ENCODE measurements at regions not wholly inside any gene's neighbourhood (a gene's known extent, or its start where the extent isn't known, plus 50 kb on each side); places are given as distances from the start of the nearest gene placed in this dataset.
A peak's percentile ranks its signal among the peaks of the same experiment; 100 is the strongest.
"Not testable (repeated sequence)": the region's sequence is repeated elsewhere in the genome, so short reads cannot be mapped to it uniquely, and the experiment has no call there.

DNA sequence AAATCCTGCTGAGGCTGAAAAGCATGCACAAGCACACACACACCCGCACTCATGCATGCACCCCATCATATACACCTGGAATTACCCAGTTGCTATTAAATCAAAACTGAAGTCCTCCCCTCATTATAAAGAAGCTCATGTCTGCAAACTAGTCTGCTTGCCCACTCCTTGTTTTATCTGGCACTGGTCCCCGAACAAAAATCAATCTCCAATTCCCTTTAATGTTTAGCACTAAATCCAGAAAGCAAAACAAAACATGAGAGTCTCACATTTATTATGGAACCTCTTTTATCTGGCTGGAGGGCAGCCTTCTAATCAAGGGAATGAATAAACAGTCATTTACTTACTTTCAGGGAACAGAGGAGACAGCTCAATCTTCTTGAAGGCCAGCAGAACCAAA, 1093.4 kb upstream of the FLRT2 start:
- DNase-seq = no peak

- DNase-seq = no peak
Measured at GRCh38 chr14:84442521-84442920, 1087.4 kb upstream of the FLRT2 start.

DNA sequence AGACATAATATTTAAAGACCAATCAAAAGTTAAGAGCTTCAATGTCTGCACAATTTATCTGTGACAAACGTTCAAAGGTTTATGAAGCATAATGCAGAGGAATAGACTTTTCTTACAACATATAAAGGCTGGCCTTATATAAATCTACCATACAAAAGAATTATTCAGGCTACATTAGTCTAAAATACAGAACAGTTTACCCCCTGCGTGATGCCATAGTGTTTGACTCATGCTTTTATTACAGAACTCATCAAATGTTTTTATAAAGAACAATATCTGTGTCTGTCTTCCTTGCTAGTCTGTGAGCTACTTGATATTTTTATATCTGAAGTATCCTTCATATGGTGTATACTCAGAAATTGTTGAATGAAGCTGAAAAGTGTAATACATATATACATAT, 1084.5 kb upstream of the FLRT2 start:
- no peak for DNase-seq

DNA sequence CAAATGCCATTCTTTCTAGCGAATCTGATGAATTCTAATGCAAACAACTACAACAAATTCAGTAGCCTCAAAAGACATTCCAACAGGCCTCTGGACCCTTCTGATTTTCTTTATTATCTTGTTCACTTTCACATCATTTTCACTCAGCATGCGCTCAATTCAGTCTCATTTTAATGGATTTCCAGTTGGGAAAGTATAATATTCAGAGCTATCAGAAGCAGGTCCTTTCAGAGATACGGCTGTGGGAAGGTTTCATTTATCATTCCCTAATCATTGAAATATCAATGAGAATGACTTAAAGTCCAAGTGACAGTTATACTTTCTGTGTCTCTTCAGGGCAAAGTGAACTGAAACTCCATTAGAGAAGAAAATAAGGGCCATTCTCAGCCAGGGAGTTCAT, 1083.7 kb upstream of the FLRT2 start:
- DNase-seq = no peak

DNA sequence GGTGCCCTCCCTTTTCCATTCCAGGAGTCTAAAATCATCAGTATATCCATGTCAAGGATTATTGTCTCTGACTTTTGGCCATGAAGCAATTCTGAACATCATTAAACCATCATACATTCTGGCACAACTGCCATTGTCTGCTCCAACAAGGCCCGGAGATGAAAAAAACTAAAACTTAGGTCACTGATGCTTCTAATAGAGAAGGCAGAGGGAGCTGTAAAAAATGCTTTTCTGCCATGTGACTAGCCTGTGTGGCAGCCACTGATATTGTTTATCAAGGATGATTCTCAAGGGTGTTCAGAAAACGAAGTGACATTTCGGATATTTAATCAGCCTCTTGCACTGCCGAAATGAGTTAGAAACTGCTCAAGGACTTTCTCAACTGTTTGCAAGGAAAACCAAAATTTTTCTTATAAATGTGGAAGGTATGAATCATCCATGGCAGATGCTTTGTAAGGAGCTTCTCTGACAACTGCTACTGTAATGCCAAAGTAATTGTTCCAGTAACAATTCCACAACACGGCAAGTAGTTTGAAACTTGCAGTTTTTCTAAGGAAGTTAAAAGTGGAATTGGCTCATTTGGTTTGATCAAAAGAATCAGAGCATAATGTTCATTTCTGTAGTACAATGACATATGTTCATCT, 1076.5 kb upstream of the FLRT2 start:
- no peak for DNase-seq

- DNase-seq = no peak
Measured at GRCh38 chr14:84454114-84454513, 1075.8 kb upstream of the FLRT2 start.

GRCh38 chr14:84456946-84457345, 1073.0 kb upstream of the FLRT2 start:
- no peak for DNase-seq

DNA sequence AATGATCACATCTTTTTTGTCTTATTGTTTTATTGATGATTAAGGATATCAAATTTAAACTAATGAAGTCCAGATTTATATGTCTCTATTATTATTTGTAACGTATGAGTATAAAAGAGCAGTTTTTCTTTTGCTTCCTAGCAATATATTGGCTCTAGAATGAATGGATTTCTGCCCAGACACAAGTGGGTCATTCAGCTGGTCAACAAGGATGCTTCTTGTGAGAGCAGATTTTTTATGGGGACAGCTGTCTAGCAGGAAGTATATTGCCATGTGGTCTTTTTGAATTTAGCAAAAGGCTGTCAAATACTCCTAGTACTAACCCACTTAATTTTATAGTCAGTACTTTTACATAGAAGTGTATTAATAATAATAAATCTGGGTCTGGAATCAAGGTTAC, 1071.1 kb upstream of the FLRT2 start:
- no peak for DNase-seq

DNA sequence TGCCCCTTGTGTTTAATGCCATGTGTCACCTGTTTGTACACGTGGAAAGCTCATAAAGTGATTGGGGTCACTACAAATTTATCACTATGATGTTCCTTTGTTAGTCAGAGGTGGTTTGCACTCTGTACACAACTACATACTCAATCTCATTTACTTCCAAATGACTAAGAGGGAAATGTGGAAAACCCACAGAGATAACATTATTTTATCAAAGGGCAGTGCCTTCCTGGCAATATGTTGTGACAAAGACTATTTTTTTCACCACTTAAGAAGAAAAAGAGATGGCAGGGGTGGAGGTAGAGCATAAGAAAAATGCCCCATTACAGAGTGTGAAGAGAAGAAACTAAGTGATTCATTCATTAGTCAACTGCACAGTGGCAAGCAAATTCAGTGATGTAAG, 1064.1 kb upstream of the FLRT2 start:
- peak in 1 of 2 experiments; percentile 21 for DNase-seq

DNA sequence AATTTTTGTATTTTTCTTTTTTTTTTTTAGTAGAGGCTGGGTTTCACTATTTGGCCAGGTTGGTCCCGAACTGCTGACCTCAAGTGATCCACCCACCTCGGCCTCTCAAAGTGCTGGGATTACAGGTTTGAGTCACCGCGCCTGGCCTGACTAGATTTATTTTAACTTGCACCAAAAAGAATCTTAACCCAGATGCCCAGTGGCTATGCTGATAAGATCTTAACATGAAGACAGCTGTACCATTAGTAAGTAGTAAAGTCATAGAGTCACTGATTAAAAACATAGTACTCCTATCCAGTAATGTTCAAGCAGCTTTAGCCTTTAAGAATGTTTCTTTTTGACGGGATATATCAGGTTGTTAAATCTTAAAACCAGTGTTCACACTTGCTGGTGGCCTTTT, 1061.8 kb upstream of the FLRT2 start:
- DNase-seq = no peak

GRCh38 chr14:84477996-84478395, 1051.9 kb upstream of the FLRT2 start:
- DNase-seq = no peak

DNA sequence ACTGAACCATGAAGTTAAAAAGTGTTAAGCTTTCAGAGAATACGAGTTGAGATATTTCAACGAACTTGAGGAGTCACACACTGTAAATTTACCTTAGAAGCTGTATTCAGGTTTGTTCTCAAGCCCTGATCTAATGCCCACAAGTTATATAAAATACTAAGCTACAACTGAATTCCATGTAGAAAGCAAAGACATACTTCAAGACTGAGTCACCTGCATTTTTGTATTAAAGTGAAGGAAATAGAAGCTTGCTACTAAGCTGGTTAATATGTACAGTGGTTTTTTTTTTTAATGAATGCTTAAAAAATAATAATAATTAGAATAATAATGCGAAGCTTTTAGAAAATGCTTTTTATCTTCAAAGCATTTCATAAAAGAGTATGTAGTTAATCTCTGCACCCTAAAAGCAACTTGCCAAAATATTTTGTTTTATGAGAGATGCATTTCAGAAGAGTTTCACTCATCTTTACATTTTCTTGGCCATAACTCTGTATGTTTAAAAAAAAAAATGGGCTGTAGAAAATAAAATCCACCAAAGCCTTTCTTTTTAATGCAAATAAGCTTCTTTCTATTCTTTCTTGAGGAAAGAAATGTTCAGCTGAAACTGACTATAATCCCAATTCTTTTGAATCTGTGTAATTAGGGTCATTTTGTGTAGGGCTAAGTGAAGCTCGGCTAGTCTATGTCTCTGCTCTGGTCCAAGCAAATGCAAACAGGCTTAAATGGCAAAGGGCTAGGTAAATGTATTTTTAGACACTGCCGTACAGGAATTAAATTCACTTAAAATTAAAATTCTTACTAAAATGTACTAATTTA, 1047.5 kb upstream of the FLRT2 start:
- DNase-seq = peak in 1 of 2 experiments; percentile 46

GRCh38 chr14:84483072-84483420, 1046.9 kb upstream of the FLRT2 start:
- no peak for DNase-seq

DNA sequence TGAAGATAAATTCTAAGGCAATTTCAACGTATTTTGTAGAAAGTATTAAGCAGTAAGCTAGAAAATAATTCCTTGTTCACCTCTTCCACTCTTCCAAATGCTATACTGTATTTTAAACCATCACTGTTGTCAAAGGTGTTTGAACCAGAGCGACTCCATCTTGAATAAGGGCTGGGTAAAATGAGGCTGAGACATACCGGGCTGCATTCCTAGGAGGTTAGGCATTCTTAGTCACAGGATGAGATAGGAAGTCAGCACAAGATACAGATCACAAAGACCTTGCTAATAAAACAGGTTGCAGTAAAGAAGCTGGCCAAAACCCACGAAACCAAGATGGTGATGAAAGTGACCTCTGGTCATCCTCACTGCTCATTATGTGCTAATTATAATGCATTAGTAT, 1045.7 kb upstream of the FLRT2 start:
- DNase-seq = not testable (repeated sequence)

GRCh38 chr14:84485036-84485435, 1044.9 kb upstream of the FLRT2 start:
- DNase-seq = no peak

DNA sequence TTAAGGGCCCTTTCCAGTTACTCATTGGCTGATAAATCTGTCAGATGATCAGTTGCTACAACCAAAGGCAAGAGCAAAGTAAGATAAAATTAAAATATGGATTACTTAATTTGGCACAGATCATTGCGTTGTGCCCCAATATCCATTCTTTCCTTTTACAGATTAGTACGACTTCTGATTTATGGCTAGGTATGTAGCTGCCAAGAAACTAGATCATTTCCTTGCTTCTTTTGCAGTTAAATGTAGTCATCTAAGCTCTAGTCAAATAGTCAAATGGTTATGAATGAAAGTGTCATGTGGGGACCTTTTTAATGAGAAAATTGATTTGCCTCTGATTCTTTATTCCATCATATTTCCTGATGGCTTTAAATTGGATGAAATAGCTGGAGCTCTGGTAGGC, 1039.9 kb upstream of the FLRT2 start:
- no peak for DNase-seq

DNA sequence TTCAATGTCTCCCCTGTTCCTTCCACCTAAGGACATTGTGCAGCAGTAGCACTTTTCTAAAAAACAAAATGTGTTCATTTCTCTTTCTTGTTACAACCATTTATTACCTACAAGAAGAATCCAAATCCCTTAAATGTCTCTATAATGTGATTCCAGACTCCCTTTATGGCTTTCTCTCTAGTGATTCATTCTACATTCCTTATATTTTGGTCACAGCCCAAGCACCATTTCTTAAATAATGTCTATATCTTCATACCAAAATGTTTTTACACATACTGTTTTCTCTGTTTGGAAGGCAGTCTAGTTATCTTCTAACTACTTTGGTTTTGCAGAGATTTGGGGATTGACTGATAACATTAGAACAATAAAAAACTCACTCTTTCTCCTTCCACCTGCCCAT, 1037.3 kb upstream of the FLRT2 start:
- no peak for DNase-seq

DNA sequence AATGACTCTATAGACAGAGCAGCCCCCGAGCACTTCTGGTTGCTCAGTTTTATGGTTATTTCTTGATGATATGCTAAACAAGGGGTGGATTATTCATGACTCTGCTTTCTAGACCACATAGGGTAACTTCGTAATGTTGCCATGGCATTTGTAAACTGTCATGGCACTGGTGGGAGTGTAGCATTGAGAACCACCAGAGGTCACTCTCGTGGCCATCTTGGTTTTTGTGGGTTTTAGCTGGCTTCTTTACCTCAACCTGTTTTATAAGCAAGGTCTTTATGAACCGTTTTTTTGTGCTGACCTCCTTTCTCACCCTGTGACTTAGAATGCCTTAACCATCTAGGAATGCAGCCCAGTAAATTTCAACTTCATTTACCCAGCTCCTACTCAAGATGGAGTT, 1036.2 kb upstream of the FLRT2 start:
- DNase-seq = no peak

- DNase-seq = no peak
Measured at GRCh38 chr14:84496677-84497076, 1033.3 kb upstream of the FLRT2 start.

DNA sequence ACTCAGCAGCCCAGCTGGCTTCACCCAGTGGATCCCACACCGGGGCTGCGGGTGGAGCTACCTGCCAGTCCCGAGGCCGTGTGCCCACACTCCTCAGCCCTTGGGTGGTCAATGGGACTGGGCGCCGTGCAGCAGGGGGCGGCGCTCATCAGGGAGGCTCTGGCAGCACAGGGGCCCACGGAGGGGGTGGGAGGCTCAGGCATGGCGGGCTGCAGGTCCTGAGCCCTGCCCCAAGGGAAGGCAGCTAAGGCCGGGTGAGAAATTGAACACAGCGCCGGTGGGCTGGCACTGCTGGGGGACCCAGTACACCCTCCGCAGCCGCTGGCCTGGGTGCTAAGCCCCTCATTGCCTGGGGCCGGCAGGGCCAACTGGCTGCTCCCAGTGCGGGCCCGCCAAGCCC, 1017.1 kb upstream of the FLRT2 start:
- DNase-seq = not testable (repeated sequence)

- DNase-seq = no peak
Measured at GRCh38 chr14:84519836-84520235, 1010.1 kb upstream of the FLRT2 start.

DNA sequence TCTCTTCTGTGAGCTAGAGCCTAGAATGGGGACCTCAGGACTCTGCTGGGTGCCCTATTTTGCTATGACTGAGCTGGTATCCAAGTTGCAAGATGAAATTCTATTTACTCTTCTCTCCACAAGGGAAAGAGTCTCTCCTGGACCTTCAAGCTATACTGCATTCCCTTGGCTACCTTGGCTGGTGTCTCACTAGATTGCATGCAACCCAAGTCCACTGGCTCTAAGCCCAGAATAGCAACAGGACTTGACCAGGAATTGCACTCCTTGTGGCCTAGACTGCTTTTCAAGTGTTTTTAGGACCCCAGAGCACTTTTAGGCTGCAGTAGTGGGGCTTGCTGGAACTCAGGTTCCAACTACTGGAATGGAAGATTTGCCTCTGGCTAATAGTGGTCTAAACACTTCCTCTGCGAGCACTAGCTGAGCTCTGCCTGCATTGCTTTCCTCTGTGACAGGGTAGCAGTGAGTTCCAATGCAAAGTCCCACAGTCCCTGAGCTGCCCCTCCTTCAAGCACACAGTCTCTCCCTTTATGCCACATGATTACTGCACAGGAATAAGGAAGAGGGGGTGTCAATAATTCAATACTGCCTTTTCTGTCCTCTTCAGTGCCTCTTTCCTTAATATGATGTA, 1009.1 kb upstream of the FLRT2 start:
- DNase-seq = no peak

GRCh38 chr14:84523746-84524145, 1006.2 kb upstream of the FLRT2 start:
- DNase-seq = no peak

DNA sequence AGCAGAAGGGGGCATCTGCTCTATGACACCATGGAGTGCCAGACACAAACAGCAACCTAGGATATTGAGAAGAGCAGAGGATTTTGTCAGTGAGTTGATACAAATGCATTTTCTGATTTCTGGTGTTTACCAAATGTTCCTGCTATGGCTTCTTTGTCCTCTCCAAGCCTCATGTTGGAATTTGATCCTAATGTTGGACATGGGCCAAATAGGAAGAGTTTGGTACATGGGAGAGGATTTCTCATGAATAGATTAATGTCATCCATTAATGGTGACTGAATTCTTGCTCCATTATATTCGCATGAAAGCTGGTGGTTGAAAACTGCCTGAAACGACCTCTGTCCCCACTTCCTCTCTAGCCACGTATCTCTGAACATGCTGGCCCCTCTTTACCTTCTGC, 1002.2 kb upstream of the FLRT2 start:
- no peak for DNase-seq

Data from SW 1271 (cell line).